ENCODE measurements at regions not wholly inside any gene's neighbourhood (a gene's known extent, or its start where the extent isn't known, plus 50 kb on each side); places are given as distances from the start of the nearest gene placed in this dataset.
"Not testable (repeated sequence)": the region's sequence is repeated elsewhere in the genome, so short reads cannot be mapped to it uniquely, and the experiment has no call there.

- Mint-ChIP-seq H3K36me3 (ENCODE audit: insufficient read depth in 1 of 3, low read depth in 3 of 3) (peaks cover 14 to 23% (median 19%) of the 10 kb centered on the region in 3 experiments), H3K9me3 (peaks cover 18 to 19% of the 10 kb centered on the region in 2 experiments), H3K27me3 (ENCODE audit: low read depth) (no peaks in the 10 kb centered on the region), H3K4me1 (peaks cover 14 to 19% of the 10 kb centered on the region in 2 experiments), H3K4me3 (no peak overlapping the region), H3K27ac (no peak overlapping the region)
- Histone ChIP-seq H3K23me2 (ENCODE audit: insufficient read length, low read depth, low read length, poor library complexity, severe bottlenecking) (no peaks in the 10 kb centered on the region), H3K79me1 (ENCODE audit: insufficient read depth, low read depth, low read length, poor library complexity, severe bottlenecking) (no peaks in the 10 kb centered on the region), H3K18ac (ENCODE audit: insufficient read length, low read depth, low read length) (no peak overlapping the region), H3K4ac (ENCODE audit: low read depth, low read length) (no peak overlapping the region), H4K8ac (replicated peaks; ENCODE audit: insufficient read length, low read depth, low read length) (no peak overlapping the region), H3K14ac (ENCODE audit: insufficient read depth, low read length) (no peak overlapping the region), H2BK15ac (ENCODE audit: low read depth, low read length) (no peak overlapping the region), H2BK120ac (ENCODE audit: low read depth, low read length, poor library complexity, severe bottlenecking) (no peak overlapping the region), H2BK5ac (ENCODE audit: insufficient read length, low read length) (no peak overlapping the region), H3K27me3 (ENCODE audit: insufficient read depth, low read length) (no peaks in the 10 kb centered on the region), H3K4me1 (ENCODE audit: insufficient read depth, low read length) (no peaks in the 10 kb centered on the region), H3T11ph (ENCODE audit: low read length) (no peak overlapping the region), H3K56ac (ENCODE audit: insufficient read length, low read depth, low read length) (no peak overlapping the region), H4K20me1 (ENCODE audit: control insufficient read depth, insufficient read depth, insufficient read length) (no peaks in the 10 kb centered on the region), H3K9me3 (ENCODE audit: control insufficient read depth, low read depth, low read length) (no peaks in the 10 kb centered on the region), H4K5ac (ENCODE audit: insufficient read length, low read depth, low read length) (no peak overlapping the region), H3K23ac (ENCODE audit: insufficient read length, low read depth, low read length) (no peak overlapping the region), H3K9ac (ENCODE audit: extremely low read depth, insufficient read length, low read length) (no peak overlapping the region), H3K27ac (ENCODE audit: insufficient read length, low read depth, low read length) (no peak overlapping the region), H2BK20ac (ENCODE audit: low read depth, low read length, poor library complexity, severe bottlenecking) (no peak overlapping the region), H2AK5ac (ENCODE audit: insufficient read length, low read length) (no peak overlapping the region), H4K91ac (ENCODE audit: insufficient read length, low read depth, low read length) (no peak overlapping the region), H2AFZ (ENCODE audit: low read length) (no peak overlapping the region), H3K79me2 (ENCODE audit: insufficient read depth, low read length) (no peaks in the 10 kb centered on the region), H3K4me2 (ENCODE audit: insufficient read depth, insufficient read length, low read length) (no peak overlapping the region), H2BK12ac (ENCODE audit: insufficient read length, low read depth, low read length) (no peak overlapping the region)
- TF ChIP-seq, protein P1, sequence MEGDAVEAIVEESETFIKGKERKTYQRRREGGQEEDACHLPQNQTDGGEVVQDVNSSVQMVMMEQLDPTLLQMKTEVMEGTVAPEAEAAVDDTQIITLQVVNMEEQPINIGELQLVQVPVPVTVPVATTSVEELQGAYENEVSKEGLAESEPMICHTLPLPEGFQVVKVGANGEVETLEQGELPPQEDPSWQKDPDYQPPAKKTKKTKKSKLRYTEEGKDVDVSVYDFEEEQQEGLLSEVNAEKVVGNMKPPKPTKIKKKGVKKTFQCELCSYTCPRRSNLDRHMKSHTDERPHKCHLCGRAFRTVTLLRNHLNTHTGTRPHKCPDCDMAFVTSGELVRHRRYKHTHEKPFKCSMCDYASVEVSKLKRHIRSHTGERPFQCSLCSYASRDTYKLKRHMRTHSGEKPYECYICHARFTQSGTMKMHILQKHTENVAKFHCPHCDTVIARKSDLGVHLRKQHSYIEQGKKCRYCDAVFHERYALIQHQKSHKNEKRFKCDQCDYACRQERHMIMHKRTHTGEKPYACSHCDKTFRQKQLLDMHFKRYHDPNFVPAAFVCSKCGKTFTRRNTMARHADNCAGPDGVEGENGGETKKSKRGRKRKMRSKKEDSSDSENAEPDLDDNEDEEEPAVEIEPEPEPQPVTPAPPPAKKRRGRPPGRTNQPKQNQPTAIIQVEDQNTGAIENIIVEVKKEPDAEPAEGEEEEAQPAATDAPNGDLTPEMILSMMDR (conservative IDR thresholded peaks at IDR 0.05): no peak
- DNase-seq: no peak
- no CpG with 5 or more reads among the region's 2 CpGs for WGBS (ENCODE audit: extremely low coverage, insufficient read length, low lambda C conversion rate)
Measured at GRCh38 chr3:187858711-187859110, 113.4 kb upstream of the BCL6 start.

DNA sequence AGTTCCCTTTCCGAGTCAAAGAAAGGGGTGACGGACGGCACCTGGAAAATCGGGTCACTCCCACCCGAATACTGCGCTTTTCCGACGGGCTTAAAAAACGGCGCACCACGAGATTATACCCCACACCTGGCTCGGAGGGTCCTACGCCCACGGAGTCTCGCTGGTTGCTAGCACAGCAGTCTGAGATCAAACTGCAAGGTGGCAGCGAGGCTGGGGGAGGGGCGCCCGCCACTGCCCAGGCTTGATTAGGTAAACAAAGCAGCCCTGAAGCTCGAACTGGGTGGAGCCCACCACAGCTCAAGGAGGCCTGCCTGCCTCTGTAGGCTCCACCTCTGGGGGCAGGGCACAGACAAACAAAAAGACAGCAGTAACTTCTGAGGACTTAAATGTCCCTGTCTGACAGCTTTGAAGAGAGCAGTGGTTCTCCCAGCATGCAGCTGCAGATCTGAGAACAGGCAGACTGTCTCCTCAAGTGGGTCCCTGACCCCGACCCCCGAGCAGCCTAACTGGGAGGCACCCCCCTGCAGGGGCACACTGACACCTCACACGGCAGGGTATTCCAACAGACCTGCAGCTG lies 117.5 kb upstream of the BCL6 start:
- H3K27ac ChIP-seq (ENCODE audit: insufficient read length, low read depth, low read length): not testable (repeated sequence)

More for the DNA sequence above, 117.5 kb upstream of the BCL6 start:
- H3K23ac ChIP-seq (ENCODE audit: insufficient read length, low read depth, low read length); H2BK12ac ChIP-seq (ENCODE audit: insufficient read length, low read depth, low read length); H3K27me3 ChIP-seq (ENCODE audit: insufficient read depth, low read length); H3K4me2 ChIP-seq (ENCODE audit: insufficient read depth, insufficient read length, low read length); H2BK20ac ChIP-seq (ENCODE audit: low read depth, low read length, poor library complexity, severe bottlenecking); H3K79me2 ChIP-seq (ENCODE audit: insufficient read depth, low read length); DNase-seq; H4K5ac ChIP-seq (ENCODE audit: insufficient read length, low read depth, low read length); H2BK15ac ChIP-seq (ENCODE audit: low read depth, low read length); H4K91ac ChIP-seq (ENCODE audit: insufficient read length, low read depth, low read length); H3K4ac ChIP-seq (ENCODE audit: low read depth, low read length); H3K79me1 ChIP-seq (ENCODE audit: insufficient read depth, low read depth, low read length, poor library complexity, severe bottlenecking); H2BK5ac ChIP-seq (ENCODE audit: insufficient read length, low read length); H3K9me3 ChIP-seq (ENCODE audit: control insufficient read depth, low read depth, low read length); H3K4me1 ChIP-seq (ENCODE audit: insufficient read depth, low read length); H4K20me1 ChIP-seq (ENCODE audit: control insufficient read depth, insufficient read depth, insufficient read length); H3K9ac ChIP-seq (ENCODE audit: extremely low read depth, insufficient read length, low read length); H3K18ac ChIP-seq (ENCODE audit: insufficient read length, low read depth, low read length); H3K27me3 Mint-ChIP-seq (ENCODE audit: low read depth); H2AK5ac ChIP-seq (ENCODE audit: insufficient read length, low read length); H4K8ac ChIP-seq (replicated peaks; ENCODE audit: insufficient read length, low read depth, low read length); H3K23me2 ChIP-seq (ENCODE audit: insufficient read length, low read depth, low read length, poor library complexity, severe bottlenecking); H2AFZ ChIP-seq (ENCODE audit: low read length); H3K56ac ChIP-seq (ENCODE audit: insufficient read length, low read depth, low read length); H3T11ph ChIP-seq (ENCODE audit: low read length); H2BK120ac ChIP-seq (ENCODE audit: low read depth, low read length, poor library complexity, severe bottlenecking); H3K14ac ChIP-seq (ENCODE audit: insufficient read depth, low read length): not testable (repeated sequence)
- peak overlapping the region; percentile 81 to 83 for H3K4me3 Mint-ChIP-seq
- H3K36me3 Mint-ChIP-seq (ENCODE audit: insufficient read depth in 1 of 3, low read depth in 3 of 3): peaks cover 18 to 26% (median 22%) of the 10 kb centered on the region in 3 experiments
- no CpG with 5 or more reads among the region's 22 CpGs for WGBS (ENCODE audit: extremely low coverage, insufficient read length, low lambda C conversion rate)
- peaks cover 24 to 26% of the 10 kb centered on the region in 2 experiments for H3K9me3 Mint-ChIP-seq
- H3K4me1 Mint-ChIP-seq: peaks cover 14 to 19% of the 10 kb centered on the region in 2 experiments
- peak overlapping the region in 1 of 3 experiments; percentile 98; a peak in 2 of 7 replicates for H3K27ac Mint-ChIP-seq

Measured in H9 (cell line).